ENCODE measurements at regions not wholly inside any gene's neighbourhood (a gene's known extent, or its start where the extent isn't known, plus 50 kb on each side); places are given as distances from the start of the nearest gene placed in this dataset.

DNA sequence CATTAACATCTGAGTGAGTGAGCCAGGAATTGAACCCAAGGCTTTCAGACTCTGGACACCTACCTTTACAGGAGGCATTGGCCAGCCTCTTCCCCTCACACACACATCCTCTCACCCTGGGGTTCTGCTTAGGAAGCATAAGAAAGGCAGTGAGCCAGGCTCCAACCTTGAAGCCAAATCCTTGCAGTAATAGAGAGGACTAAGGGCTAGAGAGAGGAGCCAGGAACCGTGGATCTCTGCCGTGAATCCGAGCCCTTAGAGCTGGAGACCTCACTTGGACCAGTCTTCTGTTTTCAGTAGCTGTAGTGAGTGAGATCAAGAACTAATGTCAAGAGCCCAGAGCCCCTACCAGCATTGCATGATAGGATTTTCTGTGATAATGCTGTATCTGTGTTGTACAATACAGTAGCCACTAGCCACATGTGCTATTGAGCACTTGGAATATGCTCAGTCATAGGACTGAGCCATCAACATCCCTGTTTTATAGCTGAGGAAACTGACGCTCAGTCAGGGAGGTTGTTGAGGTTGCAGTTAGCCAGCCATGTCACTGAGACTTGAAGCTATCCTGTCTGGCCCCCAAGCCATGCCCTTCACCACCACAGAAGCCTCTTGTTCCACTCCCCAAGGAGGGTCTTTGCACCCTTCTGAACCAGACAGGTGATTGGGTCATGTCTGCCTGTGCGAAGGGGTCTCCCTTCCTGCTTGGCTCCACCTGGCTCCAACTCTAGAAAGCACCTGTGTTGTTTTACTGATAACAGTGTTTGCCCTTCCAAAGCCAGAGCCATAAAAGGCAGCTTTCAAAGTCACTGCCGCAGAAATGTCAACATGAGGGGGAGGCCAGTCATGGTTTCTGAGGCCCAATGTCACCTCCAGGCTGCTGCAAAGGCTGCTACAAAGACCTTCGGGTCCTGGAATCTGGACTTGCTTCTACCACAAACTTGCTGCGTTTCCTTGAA lies 101.1 kb upstream of the JUN start:
- 36 to 78% methylated on average over 4 of the region's 8 CpGs for WGBS, 2 donors (ENCODE audit: low coverage in 1 of 2)
- Histone ChIP-seq H3K27me3 (no peaks in the 10 kb centered on the region), H3K4me3 (no peak overlapping the region), H3K27ac (peak overlapping the region in 3 of 4 donors; percentile 35 to 65 (median 57)), H3K9me3 (no peaks in the 10 kb centered on the region), H3K4me1 (peaks cover 0 to 55% (median 7%) of the 10 kb centered on the region in 3 donors), H3K36me3 (no peaks in the 10 kb centered on the region)
- peak; percentile 10 for TF ChIP-seq POLR2AphosphoS5 (IDR thresholded peaks at IDR 0.05)
- no peak for TF ChIP-seq EP300 (IDR thresholded peaks at IDR 0.05)
- TF ChIP-seq POLR2A (IDR thresholded peaks at IDR 0.05) = no peak
- TF ChIP-seq, protein P1, sequence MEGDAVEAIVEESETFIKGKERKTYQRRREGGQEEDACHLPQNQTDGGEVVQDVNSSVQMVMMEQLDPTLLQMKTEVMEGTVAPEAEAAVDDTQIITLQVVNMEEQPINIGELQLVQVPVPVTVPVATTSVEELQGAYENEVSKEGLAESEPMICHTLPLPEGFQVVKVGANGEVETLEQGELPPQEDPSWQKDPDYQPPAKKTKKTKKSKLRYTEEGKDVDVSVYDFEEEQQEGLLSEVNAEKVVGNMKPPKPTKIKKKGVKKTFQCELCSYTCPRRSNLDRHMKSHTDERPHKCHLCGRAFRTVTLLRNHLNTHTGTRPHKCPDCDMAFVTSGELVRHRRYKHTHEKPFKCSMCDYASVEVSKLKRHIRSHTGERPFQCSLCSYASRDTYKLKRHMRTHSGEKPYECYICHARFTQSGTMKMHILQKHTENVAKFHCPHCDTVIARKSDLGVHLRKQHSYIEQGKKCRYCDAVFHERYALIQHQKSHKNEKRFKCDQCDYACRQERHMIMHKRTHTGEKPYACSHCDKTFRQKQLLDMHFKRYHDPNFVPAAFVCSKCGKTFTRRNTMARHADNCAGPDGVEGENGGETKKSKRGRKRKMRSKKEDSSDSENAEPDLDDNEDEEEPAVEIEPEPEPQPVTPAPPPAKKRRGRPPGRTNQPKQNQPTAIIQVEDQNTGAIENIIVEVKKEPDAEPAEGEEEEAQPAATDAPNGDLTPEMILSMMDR (IDR thresholded peaks at IDR 0.05) = no peak
- ATAC-seq = no peak

DNA sequence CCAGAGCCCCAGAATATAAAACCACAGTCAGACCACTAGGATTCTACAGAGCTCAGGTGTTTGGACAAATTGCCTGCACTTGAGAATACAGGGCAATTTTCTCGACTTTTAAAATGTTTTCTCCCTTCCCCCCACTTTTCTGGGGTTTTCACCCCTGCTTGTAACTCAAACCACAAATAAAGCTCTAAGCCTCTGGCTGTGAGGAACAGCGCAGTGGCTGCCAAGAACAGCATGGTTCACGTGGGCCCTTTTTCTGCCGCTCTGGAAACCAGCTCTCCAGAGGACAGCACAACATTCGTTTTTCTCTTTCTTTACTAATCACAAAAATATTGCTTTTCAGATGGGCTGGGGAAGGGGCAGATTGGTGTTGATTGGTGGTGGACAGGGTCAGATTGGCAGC lies 102.2 kb upstream of the JUN start:
- peak overlapping the region; percentile 57 to 67 (median 60) for H3K27ac ChIP-seq
- TF ChIP-seq EP300 (IDR thresholded peaks at IDR 0.05) (no peak), POLR2A (IDR thresholded peaks at IDR 0.05) (no peak), POLR2AphosphoS5 (IDR thresholded peaks at IDR 0.05) (no peak)
- TF ChIP-seq, protein P1 (IDR thresholded peaks at IDR 0.05) = no peak
- H3K4me3 ChIP-seq = no peak overlapping the region
- WGBS, 2 donors (ENCODE audit: low coverage in 1 of 2) = 43 to 73% methylated on average over 3 to 5 of the region's 5 CpGs
- no peaks in the 10 kb centered on the region for H3K36me3 ChIP-seq
- no peaks in the 10 kb centered on the region for H3K9me3 ChIP-seq
- H3K27me3 ChIP-seq = no peaks in the 10 kb centered on the region
- H3K4me1 ChIP-seq = peaks cover 0 to 55% (median 7%) of the 10 kb centered on the region in 3 donors
- no peak for ATAC-seq

DNA sequence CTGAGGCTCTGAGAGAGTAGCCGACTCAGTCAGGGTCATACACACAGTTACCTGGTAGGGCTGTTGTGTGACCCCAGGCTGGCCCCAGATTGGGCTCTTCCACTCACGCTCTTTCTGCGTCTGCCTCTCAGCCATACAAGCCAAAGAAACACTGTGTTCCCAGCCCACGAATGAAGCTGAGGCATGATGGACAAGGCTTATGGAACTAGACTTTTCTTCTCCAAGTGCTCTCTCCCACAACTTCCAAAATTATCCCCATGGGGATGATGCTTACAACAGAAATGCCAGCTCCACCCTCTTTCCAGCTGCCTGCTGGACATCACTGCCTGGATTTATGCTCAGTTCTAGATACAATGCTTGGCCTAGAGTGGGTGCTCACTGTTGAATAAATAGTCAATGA lies 102.8 kb upstream of the JUN start:
- 73 to 83% methylated on average over 1 to 4 of the region's 4 CpGs for WGBS, 2 donors (ENCODE audit: low coverage in 1 of 2)
- H3K9me3 ChIP-seq = no peaks in the 10 kb centered on the region
- H3K36me3 ChIP-seq = no peaks in the 10 kb centered on the region
- no peaks in the 10 kb centered on the region for H3K27me3 ChIP-seq
- H3K4me3 ChIP-seq = no peak overlapping the region
- H3K27ac ChIP-seq = peak overlapping the region; percentile 57 to 67 (median 60)
- peak; percentile 52 for ATAC-seq
- TF ChIP-seq POLR2AphosphoS5 (IDR thresholded peaks at IDR 0.05) (peak; percentile 52), POLR2A (IDR thresholded peaks at IDR 0.05) (no peak), EP300 (IDR thresholded peaks at IDR 0.05) (no peak)
- TF ChIP-seq, protein P1 (IDR thresholded peaks at IDR 0.05) = no peak
- peaks cover 0 to 51% (median 7%) of the 10 kb centered on the region in 3 donors for H3K4me1 ChIP-seq

- Histone ChIP-seq H3K4me3 (no peak overlapping the region), H3K4me1 (peaks cover 0 to 49% (median 7%) of the 10 kb centered on the region in 3 donors), H3K36me3 (no peaks in the 10 kb centered on the region), H3K9me3 (no peaks in the 10 kb centered on the region), H3K27ac (peak overlapping the region in 3 of 4 donors; percentile 57 to 67 (median 63)), H3K27me3 (no peaks in the 10 kb centered on the region)
- ATAC-seq = peak; percentile 59
- TF ChIP-seq POLR2AphosphoS5 (IDR thresholded peaks at IDR 0.05) = no peak
- no peak for TF ChIP-seq EP300 (IDR thresholded peaks at IDR 0.05)
- TF ChIP-seq POLR2A (IDR thresholded peaks at IDR 0.05) = no peak
- TF ChIP-seq, protein P1 (IDR thresholded peaks at IDR 0.05) = no peak
These were observed 103.2 kb upstream of the JUN start for GRCh38 chr1:58887059-58887458.

- WGBS, 2 donors (ENCODE audit: low coverage in 1 of 2) = 80 to 93% methylated on average over 5 of the region's 5 CpGs
- Histone ChIP-seq H3K36me3 (no peaks in the 10 kb centered on the region), H3K9me3 (no peaks in the 10 kb centered on the region), H3K27me3 (no peaks in the 10 kb centered on the region), H3K4me3 (no peak overlapping the region), H3K4me1 (peaks cover 0 to 42% (median 0%) of the 10 kb centered on the region in 3 donors), H3K27ac (no peak overlapping the region)
- no peak for ATAC-seq
- TF ChIP-seq POLR2A (IDR thresholded peaks at IDR 0.05) (no peak), EP300 (IDR thresholded peaks at IDR 0.05) (no peak), POLR2AphosphoS5 (IDR thresholded peaks at IDR 0.05) (no peak)
- TF ChIP-seq, protein P1 (IDR thresholded peaks at IDR 0.05) = no peak
These were observed 105.0 kb upstream of the JUN start for GRCh38 chr1:58888833-58889232.
